ENCODE measurements at regions not wholly inside any gene's neighbourhood (a gene's known extent, or its start where the extent isn't known, plus 50 kb on each side); places are given as distances from the start of the nearest gene placed in this dataset.

DNA sequence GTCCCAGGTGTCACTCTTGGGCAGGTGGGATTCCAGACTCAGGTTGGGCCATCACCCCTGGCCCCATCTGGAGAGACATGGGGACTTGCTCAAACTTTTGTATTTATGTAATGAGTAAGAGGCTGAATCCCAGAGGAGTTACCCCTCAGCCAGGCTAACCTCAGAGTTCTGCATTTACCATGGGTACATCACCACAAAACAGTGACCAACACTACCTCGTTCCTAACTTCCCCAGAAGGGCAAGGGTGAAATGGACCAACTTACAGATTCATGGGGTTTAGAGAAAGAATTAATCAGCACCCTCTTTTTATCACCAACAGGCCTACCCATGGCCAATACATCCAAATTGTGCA, 259.9 kb upstream of the MARCKS start:
- peak; percentile 14 for DNase-seq

DNA sequence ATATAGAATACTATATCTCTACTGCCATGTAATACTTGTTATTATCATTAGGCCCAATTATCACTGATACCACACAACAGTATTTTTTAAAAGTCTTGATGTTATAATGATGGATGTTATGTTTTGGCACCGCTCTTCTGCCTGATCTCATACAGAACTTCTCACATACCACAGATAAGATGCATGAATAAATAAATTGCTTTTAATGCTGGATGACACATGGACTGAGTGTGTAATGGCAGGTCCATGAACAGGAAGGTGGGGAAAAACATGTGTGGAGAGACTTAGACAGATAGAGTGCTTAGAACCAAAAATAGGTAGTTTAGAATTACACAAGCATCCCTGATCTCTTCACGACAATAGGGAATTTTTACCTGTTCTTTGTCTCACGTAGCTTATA, 258.4 kb upstream of the MARCKS start:
- DNase-seq: no peak

DNA sequence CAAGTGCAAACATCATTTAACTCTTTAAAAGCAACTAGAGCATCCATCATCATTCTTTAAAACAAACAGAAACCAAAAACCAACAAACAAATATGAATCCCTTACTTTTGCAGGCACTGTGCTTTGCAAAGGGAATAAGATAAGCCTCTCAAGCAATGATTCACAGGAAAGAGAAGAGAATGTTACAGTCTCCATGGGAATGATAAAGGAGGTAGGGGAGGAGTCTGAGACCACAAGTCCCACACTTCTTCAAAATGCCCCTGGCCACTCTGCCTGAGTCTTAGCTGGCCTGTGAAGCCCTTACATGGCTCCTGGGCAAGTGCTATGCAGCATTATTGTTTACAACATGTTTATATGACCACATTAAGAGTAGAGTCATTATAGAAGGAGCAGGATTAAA, 257.7 kb upstream of the MARCKS start:
- no peak for DNase-seq

DNA sequence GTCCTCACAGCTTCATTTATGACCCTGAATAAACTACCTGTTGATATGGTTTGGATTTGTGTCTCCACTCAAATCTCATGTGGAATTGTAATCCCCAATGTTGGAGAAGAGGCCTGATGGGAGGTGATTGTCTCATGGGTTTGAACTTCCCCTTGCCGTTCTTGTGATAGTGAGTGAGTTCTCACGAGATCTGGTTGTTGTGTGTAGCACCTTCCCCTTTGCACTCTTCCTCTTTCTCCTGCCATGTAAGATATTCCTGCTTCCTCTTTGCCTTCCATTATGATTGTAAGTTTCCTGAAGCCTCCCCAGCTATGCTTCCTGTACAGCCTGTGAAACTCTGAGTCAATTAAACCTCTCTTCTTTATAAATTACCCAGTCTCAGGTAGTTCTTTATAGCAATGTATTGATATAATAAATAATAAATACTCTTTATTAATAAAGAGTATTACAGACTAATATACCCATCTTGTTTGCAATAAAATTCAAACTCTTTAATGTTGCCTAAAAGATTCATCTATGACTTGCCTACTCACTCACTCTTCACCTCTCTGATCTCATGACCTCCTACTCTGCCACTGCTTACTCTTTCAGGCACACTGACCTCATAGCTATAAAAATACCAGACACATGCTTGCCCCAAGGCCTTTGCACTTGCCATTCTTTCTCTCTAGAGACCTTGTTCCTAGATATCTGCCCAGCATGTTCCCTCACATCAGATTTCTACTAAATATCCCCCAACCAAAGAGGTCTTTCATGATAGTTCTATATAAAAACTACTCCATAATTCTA, 256.4 kb upstream of the MARCKS start:
- peak; percentile 79 for DNase-seq

- DNase-seq: no peak
Measured at GRCh38 chr6:113607821-113608545, 249.2 kb upstream of the MARCKS start.

- DNase-seq: no peak
Measured at GRCh38 chr6:113610377-113610988, 246.7 kb upstream of the MARCKS start.

DNA sequence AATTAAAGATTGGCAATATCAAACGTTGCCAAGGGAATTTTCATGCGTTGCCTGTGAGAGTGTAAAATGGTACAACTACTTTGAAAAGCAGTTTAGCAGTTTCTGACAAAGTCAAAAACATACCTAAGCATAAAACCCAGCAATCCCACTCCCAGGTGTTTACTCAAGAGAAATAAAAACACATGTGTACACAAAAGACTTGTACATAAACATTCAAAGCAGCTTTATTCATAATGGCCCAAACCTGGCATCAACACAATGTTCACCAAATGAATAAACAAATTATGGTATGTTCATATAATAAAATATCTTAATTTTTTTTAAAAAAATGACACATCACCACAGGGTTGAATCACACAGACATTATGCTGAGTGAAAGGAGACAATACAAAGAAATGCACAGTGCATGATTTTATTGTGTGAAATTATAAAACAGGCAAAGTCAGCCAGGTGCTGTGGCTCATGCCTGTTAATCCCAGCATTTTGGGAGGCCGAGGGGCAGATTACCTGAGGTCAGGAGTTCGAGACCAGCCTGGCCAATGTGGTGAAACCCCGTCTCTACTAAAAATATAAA, 240.4 kb upstream of the MARCKS start:
- no peak for DNase-seq

- DNase-seq: no peak
Measured at GRCh38 chr6:113619077-113619476, 238.1 kb upstream of the MARCKS start.

DNA sequence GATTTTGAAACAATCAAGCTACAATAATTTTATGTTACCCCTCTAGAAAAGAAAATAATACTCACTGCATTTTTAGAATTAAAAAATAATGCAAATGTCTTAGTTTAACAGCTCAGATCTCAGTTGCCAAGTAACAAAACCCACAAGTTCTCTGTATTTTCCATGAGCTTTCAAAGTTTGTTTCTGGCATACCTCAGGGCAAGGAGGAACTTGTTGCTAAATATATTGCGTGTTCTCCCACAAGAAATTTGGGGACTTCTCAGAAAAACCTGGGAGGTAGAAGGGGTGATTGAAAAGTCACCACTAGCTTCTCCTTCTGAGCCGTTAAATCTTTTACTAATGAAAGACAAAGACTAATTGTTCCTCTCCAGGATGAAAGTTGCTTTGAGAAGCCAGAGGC, 236.8 kb upstream of the MARCKS start:
- peak; percentile 39 for DNase-seq

- DNase-seq: no peak
Measured at GRCh38 chr6:113622254-113622653, 234.9 kb upstream of the MARCKS start.

DNA sequence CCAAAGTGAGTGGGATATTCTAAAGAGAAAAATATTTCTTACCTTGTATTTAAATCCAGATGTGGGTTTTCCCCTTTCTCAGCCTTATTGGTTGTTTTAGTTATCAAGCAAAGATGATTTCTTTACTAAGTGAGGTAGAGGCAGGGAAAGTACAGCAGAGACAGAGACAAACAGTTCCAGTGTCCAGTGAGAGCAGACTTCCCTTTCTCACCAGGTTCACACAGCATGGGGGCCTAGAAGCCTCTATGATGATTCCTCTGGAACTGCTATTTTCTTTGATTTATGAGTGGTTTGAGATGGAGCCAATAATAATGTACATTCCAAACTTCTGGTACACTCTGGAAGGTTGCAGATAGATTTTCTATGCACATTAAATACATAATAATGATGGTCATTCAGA, 234.0 kb upstream of the MARCKS start:
- no peak for DNase-seq

GRCh38 chr6:113625850-113626249, 231.3 kb upstream of the MARCKS start:
- peak; percentile 21 for DNase-seq

- no peak for DNase-seq
Measured at GRCh38 chr6:113626475-113626874, 230.7 kb upstream of the MARCKS start.

DNA sequence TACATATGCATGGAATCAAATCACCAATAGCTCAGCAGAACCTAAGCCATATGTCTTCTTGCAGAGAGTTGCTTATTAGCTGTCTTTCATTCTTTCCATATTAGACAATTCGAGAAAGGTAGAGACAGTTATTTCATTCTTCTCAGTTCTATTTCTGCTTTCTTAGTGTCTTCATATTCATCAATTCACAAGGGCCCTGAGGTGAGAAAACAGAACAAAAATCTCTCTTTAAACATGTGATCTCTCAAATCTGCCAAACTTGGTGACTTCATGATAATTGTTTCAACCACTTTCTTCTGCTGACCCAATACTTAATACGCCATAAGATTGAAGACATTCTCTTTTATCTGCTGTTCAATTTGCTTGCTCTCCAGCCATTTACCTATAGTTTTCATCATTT, 229.7 kb upstream of the MARCKS start:
- no peak for DNase-seq

- peak; percentile 46 for DNase-seq
Measured at GRCh38 chr6:113629256-113629655, 227.9 kb upstream of the MARCKS start.

GRCh38 chr6:113629975-113630737, 227.0 kb upstream of the MARCKS start:
- DNase-seq: peak; percentile 94

DNA sequence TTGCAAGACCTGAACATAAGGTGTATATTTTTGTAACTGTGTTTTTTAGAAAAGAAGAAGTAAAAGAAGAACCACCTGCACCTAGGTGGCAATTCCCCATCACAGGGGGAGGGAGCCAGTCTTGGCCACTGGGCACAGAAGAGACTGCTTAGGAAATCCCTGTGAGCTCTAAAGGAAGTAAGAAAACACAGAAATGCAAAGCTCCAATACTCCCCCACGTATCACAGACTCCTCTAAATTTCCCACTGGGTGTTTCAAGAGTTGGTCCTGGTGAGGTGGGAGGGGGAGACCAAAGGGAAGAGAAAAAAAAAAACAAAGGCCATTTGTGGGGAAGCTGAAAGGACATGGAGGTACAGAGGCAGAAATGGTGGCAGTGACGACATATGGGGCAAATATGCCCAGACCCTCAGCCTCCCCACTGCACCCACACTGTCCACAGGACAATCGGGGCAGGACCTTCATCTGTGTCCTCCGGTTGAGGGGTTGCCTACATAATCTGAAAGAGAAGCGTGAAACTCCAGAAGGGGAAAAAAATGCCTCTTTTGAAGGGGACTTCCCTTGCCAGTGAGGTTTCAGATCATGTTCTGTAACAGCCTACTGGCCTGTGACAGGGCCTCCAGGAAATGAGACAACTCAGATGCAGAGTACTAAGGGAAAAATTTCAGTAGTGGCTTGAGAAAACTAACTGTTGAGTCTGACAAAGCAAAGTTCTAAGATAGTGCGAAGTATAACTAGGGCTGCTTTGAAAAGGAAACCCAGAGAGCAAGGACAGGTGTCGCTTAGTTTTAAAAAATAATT, 226.2 kb upstream of the MARCKS start:
- DNase-seq: peak; percentile 99

DNA sequence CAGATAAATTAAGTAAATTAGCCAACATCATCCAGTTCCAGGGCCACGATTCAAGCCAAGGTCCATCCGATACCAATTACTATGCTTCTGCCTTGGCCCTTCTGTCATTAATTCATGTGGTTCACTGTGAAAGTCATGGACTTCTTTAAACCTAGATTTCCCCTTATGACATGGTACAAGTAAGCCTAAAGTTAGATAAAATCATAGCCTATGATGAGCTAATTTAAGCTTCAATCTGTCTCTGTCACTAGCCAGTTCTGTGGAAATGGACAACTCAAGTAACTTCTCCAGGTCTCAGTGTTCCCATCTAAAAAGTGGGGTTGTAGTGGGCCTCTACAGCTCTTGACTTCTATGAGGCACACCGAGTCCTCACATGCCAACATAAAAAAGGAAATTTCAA, 225.5 kb upstream of the MARCKS start:
- DNase-seq: peak; percentile 73

- peak; percentile 99 for DNase-seq
Measured at GRCh38 chr6:113632220-113632864, 224.8 kb upstream of the MARCKS start.

- no peak for DNase-seq
Measured at GRCh38 chr6:113633638-113634037, 223.5 kb upstream of the MARCKS start.

DNA sequence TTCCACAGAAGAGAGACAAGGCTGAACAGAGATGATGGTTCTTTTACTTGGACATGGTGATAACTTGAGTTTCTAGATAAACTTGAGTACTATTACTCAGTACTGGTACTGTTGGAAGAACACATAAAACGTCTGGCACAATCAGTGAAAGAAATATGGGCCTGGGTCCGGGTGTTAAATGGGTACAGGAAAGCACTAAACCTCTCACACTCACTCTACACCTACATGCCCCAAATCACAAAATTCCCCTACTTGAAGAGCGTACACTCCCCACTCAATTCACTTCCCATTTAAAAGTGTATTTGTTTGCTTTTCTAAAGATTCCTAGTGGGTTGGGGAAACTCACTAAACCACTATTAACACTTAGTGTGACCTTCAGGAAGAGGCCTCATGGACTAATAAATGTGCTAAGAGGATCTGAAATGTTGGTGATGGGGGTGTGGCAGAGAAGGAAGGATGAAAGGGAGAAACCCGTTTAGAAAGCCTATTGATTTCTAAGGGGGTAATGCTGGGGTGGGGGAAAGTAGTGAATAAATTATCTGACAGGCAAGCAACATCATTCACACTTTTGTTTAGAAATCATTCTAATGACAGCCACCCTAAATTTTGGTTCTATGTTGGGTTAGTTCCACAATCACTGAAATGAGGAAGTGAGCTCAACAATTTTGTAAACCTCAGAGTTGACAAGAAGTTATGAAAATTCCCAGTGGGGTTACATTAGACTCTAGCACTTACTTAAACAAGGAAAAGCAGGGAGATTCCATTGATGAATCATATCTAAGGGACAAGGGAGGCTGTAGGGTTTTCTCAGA, 222.6 kb upstream of the MARCKS start:
- peak; percentile 100 for DNase-seq
